ENCODE measurements at regions not wholly inside any gene's neighbourhood (a gene's known extent, or its start where the extent isn't known, plus 50 kb on each side); places are given as distances from the start of the nearest gene placed in this dataset.

DNA sequence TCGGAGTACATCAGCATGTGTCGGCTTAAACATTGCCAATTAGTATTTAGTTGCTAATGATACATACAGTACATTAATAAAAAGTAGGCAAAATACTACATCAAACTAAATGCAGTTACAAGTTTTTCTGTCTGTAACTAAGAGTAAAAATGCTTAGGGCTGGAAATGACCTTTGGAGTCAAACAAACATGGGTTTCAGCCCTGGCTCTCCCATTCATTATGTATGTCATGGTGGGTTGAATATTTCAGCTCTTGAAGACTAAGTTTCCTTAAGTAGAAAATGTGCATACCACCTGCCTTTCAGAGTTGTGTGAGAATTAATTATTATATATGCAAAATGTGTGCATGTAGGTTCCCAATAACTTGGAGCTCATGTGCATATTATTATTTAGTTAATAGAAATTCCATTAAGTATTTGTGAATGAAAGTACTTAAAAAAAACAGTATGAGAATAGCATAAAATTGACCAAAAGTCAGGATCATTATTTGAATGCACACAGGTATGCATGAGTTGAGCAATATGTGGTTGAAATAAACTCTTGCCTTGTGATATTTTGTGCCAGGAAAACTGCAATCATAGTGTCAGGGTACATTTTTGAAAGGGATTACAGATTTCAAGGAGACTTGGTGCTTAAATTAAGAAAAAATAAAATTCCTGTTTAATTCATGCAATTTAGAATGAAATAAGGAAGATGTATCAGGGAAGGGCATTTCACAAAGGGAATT lies 2048.7 kb downstream of the PCDH7 start:
- no peak for DNase-seq

DNA sequence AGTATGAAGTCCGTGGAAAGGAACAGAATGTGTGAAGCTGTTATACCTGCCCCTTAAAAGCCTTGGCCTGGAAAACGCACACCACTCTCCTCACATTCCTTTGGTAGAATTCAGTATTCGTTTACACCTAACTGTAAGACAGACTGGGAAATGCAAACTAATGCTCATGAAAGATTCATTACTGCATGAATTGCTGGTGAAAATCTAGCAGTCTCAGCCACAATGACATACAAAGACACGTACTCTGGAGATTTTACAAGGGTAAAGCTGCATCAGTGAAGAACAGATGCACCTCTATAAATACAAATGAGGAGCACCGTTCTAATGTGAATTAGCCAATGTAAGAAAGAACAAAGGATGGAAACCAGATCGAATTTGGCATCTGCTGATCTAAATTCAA lies 2051.3 kb downstream of the PCDH7 start:
- DNase-seq, result no peak

DNA sequence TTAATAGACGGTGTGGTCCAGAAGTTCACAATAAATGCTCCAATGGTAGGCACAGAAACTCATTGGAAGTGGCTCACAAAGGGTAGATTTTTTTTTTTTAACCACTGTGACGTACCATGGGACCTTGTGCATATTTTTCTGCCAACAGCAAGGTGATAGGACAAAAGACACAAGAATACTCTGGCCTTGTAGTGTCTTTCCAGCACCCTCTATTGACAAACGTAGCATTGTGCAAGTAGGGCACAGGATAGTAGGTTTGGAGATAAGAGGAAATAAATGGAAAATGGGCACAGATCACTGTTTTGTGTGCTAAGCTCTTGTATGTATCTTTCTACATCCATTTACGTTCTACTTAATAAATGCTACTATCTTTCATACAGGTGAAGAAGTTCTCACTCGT lies 2054.9 kb downstream of the PCDH7 start:
- DNase-seq, result no peak

DNA sequence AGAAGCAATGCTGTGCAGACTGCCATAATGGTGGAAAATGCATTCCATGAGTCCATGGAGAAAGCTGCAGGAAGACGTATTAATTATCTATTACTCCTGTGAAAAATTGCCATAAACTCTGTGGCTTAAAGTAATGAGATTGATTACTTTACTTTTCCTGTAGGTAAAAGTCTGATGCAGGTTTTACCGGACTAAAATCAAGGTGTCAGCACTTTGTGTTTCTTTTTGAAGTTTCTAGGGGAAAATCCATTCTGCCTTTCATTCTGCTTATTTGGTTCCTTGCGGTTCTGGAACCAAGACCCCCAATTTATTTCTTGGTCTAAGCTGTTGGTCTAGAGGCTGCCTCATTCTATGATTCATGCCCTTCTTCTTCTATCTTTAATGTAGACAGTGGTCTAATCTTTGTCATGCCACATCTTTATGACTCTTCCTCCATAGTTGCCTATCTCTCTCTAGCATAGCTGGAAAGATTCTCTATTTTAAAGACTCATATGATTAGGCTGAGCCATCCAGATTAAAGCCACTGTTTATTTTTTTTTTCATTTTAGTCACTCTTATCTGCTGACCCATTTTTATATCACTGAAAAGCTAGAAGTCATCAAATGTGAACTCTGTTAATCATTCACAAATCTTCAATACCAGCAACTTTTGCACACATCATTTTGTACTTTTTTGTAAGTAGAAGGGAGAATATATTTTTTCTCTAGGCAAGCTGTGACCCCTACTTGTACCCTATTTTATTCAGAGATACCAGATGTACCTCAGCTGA lies 2056.4 kb downstream of the PCDH7 start:
- no peak for DNase-seq

DNA sequence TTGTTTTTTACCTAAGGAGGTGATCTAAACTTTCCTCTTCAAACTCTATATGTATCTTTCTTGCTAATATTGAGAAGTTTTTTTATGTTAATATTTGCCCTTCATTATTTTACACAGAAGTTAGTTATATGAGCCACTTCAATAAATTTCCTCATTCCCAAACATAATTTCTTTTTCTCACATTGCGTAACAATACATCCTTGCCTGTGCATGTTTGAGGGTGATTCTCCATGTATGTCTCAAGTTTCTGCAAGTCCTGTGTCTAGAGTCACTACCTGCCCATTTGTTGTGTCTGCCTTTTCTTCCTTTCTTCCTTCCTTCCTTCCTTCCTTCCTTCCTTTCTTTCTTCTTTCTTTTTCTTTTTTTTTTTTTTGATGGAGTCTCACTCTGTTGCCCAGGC lies 2057.9 kb downstream of the PCDH7 start:
- no peak for DNase-seq

DNA sequence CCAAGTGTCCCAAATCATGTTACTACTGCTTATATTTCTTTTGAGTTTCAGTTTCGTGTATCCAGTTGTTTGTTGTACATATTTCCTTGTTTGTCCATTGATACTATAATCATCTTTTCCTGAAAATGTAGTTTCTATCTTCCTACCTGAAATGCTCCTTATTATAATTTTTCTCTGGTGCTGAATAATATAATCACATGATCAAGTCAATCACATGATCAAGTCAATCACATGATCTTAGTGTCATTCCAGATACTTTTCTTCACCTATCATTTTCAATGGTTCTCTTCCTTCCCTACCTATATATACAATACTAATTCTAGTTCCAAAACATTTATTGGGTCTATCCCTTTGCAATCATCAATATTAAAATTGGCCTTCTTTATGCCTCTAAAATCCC lies 2058.8 kb downstream of the PCDH7 start:
- DNase-seq, result no peak

DNA sequence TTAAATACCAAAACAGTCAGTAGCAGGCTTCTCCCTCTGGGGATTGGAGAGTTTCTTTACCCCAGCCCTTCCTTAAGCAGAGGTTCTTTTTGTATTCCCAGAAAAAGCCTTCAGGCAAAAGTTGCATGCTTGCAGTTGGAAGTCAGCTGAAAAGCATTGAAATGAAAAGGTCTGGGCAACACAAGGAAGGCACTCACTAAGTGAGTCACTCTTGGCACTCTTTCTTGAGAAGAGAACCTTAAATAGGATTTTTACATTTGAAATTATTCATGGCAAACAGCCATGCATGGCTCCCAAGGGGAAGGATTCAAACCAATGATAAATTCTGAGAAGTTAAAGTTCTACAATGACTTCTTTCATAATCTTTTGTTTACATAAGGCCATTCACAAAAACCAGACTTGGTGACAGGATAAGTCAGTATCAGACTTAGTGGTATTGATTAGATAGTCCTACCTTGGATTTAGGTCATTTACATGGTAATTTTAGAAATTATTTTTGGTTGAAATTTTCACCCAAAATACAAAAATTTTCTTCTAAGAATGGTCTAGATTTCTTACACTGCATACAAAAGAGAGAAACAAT lies 2068.9 kb downstream of the PCDH7 start:
- DNase-seq, result peak; percentile 22

DNA sequence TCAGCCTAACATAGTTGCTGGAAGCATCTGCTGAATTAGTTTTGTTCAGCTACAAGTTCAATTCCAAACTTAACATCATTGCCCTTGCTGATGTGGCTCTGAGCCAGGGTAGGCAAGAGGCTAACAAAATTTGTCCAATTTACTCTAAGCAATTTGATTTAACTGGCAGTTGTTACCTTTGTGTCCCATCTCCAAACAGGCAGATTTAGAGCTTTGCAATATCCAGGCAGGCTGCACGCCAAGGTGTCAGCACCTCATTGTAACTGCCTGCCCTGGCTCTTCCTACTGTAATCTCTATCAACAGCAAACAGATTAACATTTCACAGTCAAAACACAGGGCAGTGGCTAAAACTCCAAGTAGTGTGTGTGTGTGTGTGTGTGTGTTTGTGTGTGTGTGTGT lies 2070.6 kb downstream of the PCDH7 start:
- DNase-seq, result no peak

DNA sequence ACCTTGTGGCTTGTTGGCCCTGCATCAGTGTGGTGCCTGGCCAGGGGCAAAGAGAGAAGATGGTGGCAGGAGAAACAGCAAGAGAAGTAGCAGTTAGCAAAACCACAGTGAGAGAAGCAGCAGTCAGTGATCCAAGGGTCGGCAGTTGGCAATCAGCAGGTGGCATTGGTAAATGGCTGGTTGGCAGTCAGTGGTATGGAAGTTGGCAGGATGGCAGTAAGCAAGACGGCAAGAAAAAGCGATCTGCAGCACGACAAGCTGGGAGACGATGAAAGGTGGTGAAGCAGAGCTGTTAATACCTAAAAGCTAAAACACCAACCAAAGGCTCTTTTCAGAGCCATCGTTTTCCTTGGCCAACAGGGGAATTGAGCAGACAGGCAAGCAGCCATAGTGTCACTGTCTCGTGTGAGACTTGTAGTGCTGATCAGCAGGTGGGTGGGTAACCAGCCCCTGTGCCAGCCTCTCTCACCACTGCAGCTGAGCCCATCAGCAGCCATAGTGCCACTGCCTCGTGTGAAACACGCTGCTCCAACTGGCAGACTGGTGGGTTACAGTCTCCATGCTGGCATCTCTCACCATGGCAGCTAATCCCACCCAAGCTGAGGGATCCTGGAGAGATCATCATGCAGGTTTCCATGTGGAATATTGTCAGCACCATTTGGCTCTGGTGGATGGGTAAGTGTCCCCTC lies 2078.4 kb downstream of the PCDH7 start:
- no peak for DNase-seq

DNA sequence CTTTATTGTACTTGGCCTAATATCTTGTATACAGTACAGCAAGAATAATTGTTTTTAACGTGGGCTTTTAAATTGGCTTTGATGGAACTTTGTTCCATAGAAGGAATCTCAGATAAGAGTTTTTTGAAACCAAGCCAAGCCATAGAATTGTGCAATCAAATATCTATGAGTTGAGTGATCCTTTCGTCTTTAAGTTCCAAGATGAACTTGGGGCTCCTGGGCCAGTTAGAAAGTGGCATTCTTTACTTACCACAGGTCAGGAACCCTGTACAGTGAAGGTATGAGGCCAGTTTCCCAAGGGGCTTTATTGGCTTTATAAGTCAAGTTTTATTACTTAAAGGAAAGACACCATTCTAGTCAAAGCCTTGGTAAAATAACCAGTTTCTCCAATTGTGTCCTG lies 2104.2 kb downstream of the PCDH7 start:
- no peak for DNase-seq

DNA sequence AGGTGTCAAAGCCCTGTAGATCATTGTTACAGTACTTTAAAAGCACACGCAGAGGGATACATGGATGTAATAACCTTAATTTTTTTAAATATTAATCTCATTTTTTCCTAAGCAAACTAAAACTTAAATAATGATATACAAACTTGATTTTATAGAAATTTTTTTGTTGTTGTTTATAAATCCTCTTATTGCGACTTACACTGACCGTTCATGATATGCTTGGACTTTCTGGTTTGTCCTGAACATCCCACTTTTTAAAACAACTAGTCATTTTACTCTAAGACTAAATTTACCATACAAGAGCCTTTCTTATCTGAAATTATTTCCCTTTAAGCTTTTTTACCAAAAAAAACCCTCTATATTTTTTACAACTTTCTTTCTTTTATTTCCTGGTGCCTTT lies 2106.0 kb downstream of the PCDH7 start:
- DNase-seq, result no peak

DNA sequence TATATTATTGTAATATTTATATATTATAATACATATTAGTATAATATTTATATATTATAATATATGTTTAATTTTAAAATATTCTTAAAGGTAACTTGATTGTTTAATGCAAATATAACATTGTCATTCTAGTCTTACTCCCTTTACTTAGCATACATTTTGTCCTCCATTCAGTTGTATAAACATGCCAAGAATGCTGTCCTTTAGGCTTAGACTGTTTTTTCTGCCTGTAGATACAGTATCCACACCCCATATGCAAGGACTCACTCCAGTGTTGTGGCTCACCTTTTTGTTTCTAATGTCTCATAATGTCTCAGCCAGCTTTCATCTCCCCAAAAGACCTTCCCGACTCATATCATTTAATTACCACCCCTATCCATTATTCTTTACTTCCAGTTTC lies 2110.0 kb downstream of the PCDH7 start:
- no peak for DNase-seq

DNA sequence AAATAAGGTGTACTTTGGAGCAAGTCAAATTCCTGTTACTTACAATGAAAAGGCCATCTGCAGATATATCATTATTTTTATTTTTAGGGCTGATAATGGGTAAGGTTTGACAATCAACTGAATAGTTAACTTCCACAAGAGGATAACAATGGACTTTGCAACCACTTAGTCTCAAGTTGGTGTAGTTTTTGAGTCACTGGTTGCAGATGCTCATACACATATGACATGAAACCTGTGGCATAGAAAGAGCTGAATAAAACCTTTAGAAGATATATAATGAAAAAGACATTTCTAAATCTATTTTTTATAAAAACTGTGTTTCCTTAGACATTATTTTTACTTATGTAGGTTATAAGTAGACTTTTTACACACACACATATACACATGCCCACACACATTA lies 2110.9 kb downstream of the PCDH7 start:
- no peak for DNase-seq

DNA sequence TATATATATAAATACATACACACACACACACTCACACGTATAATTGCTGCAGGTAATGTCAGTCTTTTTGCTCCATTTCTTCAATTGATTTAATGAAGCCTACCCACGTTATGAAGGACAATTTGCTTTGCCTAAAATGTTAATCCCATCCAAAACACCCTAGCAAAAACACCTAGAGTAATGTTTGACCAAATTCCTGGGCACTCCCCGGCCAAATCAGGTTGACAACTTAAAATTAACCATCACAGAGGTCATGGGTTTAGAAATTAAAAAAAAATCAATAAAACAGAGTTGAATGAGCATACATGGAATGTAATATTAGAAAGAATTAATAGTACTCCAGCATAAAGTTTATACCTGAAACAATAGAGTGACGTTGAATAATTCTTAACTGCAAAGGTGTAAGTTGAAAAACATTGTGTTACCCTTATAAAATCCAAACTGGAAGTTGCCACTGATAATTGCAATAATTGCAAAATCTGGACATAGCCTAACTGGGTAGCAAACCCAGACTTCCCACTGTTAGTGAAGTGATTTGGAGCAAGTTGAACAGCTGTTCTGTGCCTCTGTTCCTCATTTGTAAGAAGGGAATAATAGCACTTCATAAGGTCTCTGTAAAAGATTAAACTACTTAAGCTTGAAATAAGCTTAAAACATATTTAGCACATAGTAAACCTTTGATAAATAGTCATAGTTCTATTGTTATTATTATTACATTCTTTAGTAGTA lies 2120.5 kb downstream of the PCDH7 start:
- DNase-seq, result no peak

DNA sequence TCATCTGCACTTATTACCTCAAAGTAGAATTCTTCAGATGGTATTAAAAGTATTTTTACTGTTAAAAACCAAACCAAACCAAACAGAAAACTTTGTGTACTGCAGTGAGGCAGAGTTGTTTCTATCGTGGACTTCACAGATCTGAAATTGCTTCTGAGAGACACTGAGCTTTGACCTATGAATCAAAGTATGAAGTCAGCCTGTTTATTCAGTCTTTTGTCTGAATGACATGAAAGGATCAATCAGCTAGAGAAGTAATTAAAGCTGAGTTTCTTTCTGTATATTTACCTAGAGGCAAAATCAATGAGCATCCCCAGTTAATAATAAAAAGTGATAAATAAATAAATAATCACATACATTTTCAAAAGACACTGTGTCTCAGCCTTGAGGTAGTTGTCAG lies 2121.0 kb downstream of the PCDH7 start:
- no peak for DNase-seq

DNA sequence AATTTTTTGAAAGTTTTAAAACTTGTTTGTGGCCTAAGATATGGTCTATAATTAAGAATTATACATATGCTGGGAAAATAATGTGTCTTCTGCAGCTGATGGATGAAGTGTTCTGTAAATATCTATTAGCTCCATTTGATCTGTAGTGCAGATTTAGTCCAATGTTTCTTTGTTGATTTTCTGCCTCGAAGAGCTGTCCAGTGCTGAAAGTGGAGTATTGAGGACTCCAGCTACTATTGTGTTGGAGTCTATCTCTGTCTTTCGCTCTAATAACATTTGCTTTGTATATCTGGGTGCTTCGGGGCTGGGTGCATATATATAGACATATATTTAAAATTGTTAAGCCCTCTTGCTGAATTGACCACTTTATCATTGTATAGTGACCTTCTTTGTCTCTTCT lies 2127.3 kb downstream of the PCDH7 start:
- no peak for DNase-seq

DNA sequence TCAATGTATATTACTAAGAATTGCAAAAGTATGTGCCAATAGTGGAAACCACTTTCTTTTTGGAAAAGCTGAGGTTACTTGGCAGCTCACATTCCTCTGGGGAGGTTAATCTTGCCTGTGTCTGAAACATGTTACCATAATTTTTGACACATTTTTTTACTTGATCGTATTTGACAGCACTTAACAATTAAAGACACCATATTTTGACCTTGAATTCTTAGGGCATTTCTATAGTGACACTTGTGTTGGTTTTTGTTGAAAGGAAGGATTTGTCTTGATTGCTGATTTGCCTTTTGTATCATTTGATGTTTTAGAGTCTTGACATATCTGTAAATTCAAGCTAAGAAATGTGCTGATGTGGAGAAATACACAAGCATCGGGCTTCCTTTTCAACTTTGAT lies 2135.5 kb downstream of the PCDH7 start:
- DNase-seq, result no peak

DNA sequence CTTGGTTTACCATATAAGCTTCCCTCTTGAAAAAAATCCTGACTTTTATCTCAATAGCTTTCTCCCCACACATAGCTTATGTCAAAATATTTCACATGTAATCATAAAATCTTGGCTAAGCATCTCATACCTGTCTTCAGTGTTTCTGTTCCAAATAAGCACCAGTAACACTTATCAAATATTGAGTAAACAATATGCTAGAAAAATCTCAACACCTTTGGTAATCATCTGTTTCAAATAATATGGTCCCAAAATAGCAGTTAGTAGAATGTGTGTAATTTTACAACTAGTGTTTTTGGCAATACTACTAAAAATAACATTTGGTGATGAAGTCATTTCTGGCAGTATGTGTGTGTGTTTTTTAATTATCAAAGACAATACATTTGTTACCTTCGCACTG lies 2138.2 kb downstream of the PCDH7 start:
- DNase-seq, result no peak

DNA sequence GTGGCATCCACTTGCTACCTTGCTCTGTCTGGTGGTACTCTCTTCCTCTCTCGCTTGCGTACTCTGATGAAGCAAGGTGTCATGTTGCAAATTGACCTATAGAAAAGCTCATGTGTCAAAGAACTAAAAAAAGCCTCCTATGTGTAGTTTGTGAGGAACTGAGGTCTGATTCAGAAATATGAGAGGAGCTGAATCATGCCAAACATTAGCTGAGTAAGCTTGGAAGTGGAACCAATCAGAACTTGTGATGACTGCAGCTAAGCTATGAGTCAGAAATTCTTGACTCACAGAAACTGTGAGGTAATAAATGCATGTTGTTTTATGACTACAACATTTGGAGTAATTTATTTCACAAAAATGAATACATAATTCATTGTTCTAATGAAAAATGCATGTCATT lies 2138.8 kb downstream of the PCDH7 start:
- peak; percentile 4 for DNase-seq

DNA sequence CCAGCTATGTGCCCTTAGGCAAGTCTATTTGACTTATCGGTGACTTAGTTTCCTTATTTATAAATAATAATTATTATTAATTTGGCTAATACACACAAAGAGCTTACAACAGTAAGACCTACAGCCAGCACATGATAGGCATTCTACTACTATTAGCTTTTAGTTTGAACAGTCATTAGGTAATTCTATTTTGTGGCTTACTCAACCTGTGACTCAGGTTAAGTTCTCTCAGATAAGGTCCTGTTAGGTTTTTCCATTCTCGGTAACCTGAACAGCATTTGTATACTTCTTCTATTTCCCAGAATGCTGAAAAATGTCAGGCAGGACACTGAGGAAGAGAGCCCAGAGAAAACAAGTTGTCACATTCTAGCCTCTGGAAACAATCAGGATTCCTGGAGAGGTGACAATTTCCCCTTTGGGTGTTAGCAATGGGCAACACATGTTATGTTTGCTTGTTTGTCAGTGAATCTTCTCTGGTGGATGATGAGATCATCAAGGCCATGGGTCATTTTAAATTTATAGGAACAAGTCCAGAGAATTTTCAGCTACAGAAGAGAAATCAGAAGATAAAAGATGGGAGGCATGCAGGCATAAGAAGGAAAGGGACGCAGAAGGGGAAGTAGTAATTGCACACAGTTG lies 2144.7 kb downstream of the PCDH7 start:
- peak; percentile 6 for DNase-seq

DNA sequence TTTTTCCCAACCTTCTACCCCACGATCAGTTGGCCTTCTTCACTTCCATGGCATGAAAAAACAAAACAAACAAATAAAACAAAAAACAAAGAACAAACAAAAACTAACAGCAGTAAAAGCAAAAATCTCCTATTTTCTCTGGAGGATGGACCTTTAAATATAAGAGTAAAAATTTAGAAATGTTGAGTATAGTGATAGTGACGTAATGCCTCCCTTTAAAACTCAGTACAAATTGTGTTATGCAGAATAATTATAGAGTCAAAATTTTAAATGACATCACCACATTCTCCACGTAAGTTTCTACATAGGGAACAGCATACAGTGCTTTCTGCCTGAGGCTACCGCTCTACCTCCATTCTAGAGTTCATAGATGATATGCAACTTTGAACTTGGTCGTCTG lies 2156.4 kb downstream of the PCDH7 start:
- no peak for DNase-seq

DNA sequence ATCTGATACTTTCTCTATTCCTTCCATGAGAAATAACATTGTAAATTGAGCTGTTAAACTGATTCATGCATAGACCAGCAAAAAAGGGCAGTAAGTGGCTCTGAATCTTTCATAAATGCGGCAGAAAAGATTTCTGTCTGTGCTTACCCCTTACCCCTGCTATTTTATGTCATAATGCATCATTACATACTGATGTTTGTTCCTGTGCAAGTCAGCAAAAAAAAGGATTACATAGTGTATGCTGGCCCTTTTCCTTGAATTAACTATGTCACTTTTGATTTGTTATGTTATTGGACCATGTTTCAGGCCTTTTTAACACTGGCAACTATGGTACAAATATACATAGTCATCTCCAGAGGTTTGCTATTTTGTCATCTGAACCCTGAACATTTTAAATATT lies 2159.7 kb downstream of the PCDH7 start:
- no peak for DNase-seq

Data from skin of body (tissue), 1 donor.